ENCODE measurements at regions not wholly inside any gene's neighbourhood (a gene's known extent, or its start where the extent isn't known, plus 50 kb on each side); places are given as distances from the start of the nearest gene placed in this dataset.

DNA sequence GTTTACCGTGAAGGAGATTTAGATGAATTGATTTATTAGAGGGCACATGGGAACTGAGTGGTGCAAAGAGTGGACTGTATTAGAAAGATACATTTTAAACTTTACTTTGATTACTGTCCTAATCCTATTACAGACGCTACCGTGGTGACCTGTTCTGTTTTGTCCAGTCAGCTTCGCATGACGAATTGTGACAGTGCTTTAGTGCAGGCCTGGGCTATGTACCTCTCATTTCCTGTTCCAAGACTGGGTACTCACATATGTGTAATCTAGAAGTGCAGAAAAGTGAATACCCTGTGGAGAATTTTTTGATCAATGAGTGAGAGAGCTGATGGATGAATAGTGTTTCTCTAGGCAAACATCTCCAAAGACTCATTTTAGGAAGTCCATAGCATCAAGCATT, 385.9 kb downstream of the ANXA1 start:
- H3K4me1 ChIP-seq (replicated peaks; ENCODE audit: insufficient read depth), result no peaks in the 10 kb centered on the region
- no peaks in the 10 kb centered on the region for H4K20me1 ChIP-seq (ENCODE audit: insufficient read depth)
- no peaks in the 10 kb centered on the region for H3K9me3 ChIP-seq (ENCODE audit: insufficient read depth, low read depth)
- H3K9me2 ChIP-seq (ENCODE audit: insufficient read depth), result 0 out of 2 replicates have a peak, but pooled peaks cover 3% of the 10 kb centered on the region
- TF ChIP-seq EZH2 (IDR thresholded peaks at IDR 0.05; ENCODE audit: low read depth), result no peak
- TF ChIP-seq, protein P1, sequence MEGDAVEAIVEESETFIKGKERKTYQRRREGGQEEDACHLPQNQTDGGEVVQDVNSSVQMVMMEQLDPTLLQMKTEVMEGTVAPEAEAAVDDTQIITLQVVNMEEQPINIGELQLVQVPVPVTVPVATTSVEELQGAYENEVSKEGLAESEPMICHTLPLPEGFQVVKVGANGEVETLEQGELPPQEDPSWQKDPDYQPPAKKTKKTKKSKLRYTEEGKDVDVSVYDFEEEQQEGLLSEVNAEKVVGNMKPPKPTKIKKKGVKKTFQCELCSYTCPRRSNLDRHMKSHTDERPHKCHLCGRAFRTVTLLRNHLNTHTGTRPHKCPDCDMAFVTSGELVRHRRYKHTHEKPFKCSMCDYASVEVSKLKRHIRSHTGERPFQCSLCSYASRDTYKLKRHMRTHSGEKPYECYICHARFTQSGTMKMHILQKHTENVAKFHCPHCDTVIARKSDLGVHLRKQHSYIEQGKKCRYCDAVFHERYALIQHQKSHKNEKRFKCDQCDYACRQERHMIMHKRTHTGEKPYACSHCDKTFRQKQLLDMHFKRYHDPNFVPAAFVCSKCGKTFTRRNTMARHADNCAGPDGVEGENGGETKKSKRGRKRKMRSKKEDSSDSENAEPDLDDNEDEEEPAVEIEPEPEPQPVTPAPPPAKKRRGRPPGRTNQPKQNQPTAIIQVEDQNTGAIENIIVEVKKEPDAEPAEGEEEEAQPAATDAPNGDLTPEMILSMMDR (conservative IDR thresholded peaks at IDR 0.05), result no peak
- H3F3A ChIP-seq (ENCODE audit: insufficient read depth, low read depth), result no peaks in the 10 kb centered on the region
- H3K36me3 ChIP-seq (ENCODE audit: low read depth), result no peaks in the 10 kb centered on the region
- no peaks in the 10 kb centered on the region for H3K27me3 ChIP-seq (ENCODE audit: insufficient read depth, low read depth)
- CTCF ChIA-PET, result no interaction called here
- H3K79me2 ChIP-seq (ENCODE audit: low read depth), result no peaks in the 10 kb centered on the region
- DNase-seq, result no peak
- no peak overlapping the region for H3K4me3 ChIP-seq
- H3K27ac ChIP-seq, result no peak overlapping the region
- H3K4me2 ChIP-seq, result no peak overlapping the region
- POLR2A ChIA-PET (ENCODE audit: unreplicated experiment), result no interaction called here
- no TSS peak for BruUV-seq (replicated peaks)
- H2AFZ ChIP-seq, result no peak overlapping the region
- intact Hi-C loops (cut with micrococcal nuclease; ENCODE audit: unreplicated experiment), result no loop called here

- H3K4me2 ChIP-seq, result no peak overlapping the region
- no peaks in the 10 kb centered on the region for H3K79me2 ChIP-seq (ENCODE audit: low read depth)
- no peaks in the 10 kb centered on the region for H3K36me3 ChIP-seq (ENCODE audit: low read depth)
- TF ChIP-seq, protein P1 (conservative IDR thresholded peaks at IDR 0.05), result no peak
- TF ChIP-seq EZH2 (IDR thresholded peaks at IDR 0.05; ENCODE audit: low read depth), result no peak
- ChIA-PET POLR2A (ENCODE audit: unreplicated experiment) (no interaction called here), CTCF (no interaction called here)
- H3K9me2 ChIP-seq (ENCODE audit: insufficient read depth), result peaks cover 3% of the 10 kb centered on the region; the same call in 1 of the 2 replicates
- H3K4me1 ChIP-seq (replicated peaks; ENCODE audit: insufficient read depth), result no peaks in the 10 kb centered on the region
- H3K27ac ChIP-seq, result no peak overlapping the region
- DNase-seq, result no peak
- H3K27me3 ChIP-seq (ENCODE audit: insufficient read depth, low read depth), result no peaks in the 10 kb centered on the region
- intact Hi-C loops (cut with micrococcal nuclease; ENCODE audit: unreplicated experiment), result no loop called here
- H4K20me1 ChIP-seq (ENCODE audit: insufficient read depth), result no peaks in the 10 kb centered on the region
- no peak overlapping the region for H3K4me3 ChIP-seq
- no peaks in the 10 kb centered on the region for H3K9me3 ChIP-seq (ENCODE audit: insufficient read depth, low read depth)
- H2AFZ ChIP-seq, result no peak overlapping the region
- H3F3A ChIP-seq (ENCODE audit: insufficient read depth, low read depth), result no peaks in the 10 kb centered on the region
- no TSS peak for BruUV-seq (replicated peaks)
Observed at GRCh38 chr9:73539881-73540390, 388.3 kb downstream of the ANXA1 start.

DNA sequence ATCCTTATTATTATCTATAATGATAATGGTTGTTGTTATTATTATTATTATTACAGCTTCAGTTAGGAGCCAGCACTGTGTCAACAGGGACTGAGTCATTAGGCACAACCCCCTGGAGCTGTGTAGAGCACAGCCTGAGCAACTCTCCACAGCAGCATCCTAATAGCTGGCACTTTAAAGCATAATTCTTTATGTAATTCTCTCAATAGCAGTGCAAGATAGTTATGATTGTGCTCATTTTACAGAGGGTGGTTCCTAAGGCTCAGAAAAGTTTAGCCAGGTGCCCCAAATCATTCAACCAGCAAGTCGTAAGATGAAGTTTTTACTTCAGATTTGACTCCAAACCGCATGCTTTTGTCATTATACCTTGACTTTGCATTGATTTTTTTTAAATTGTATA, 390.3 kb downstream of the ANXA1 start:
- Histone ChIP-seq H2AFZ (no peak overlapping the region), H3K9me3 (ENCODE audit: insufficient read depth, low read depth) (no peaks in the 10 kb centered on the region), H3F3A (ENCODE audit: insufficient read depth, low read depth) (no peaks in the 10 kb centered on the region), H3K4me3 (no peak overlapping the region), H3K9me2 (ENCODE audit: insufficient read depth) (peaks cover 3% of the 10 kb centered on the region; the same call in 1 of the 2 replicates), H3K27ac (no peak overlapping the region), H4K20me1 (ENCODE audit: insufficient read depth) (no peaks in the 10 kb centered on the region), H3K4me2 (no peak overlapping the region), H3K4me1 (replicated peaks; ENCODE audit: insufficient read depth) (no peaks in the 10 kb centered on the region), H3K79me2 (ENCODE audit: low read depth) (no peaks in the 10 kb centered on the region), H3K36me3 (ENCODE audit: low read depth) (no peaks in the 10 kb centered on the region), H3K27me3 (ENCODE audit: insufficient read depth, low read depth) (no peaks in the 10 kb centered on the region)
- ChIA-PET POLR2A (ENCODE audit: unreplicated experiment) (no interaction called here), CTCF (no interaction called here)
- no peak for DNase-seq
- intact Hi-C loops (cut with micrococcal nuclease; ENCODE audit: unreplicated experiment), result no loop called here
- TF ChIP-seq EZH2 (IDR thresholded peaks at IDR 0.05; ENCODE audit: low read depth), result no peak
- TF ChIP-seq, protein P1 (conservative IDR thresholded peaks at IDR 0.05), result no peak
- no TSS peak for BruUV-seq (replicated peaks)

Measured in PC-9 (cell line).